Psoas muscle (tissue), 7 donors: ENCODE measurements at regions not wholly inside any gene's neighbourhood (a gene's known extent, or its start where the extent isn't known, plus 50 kb on each side); places are given as distances from the start of the nearest gene placed in this dataset.
"Not testable (repeated sequence)": the region's sequence is repeated elsewhere in the genome, so short reads cannot be mapped to it uniquely, and the experiment has no call there.

ENCODE experiments used
- ATAC-seq, 4 donors: fragments of 200-7000 bp; cut with Tn5 transposase; one replicate each; pipeline ENCODE4 v1.9.1; 2020; ENCODE audit warnings: moderate library complexity in 3 of 4, mild to moderate bottlenecking in 2 of 4
- DNase-seq, 2 donors: peaks; one replicate each; pipeline ENCODE4 v3.0.0-alpha.2; 2020
- H3K27ac ChIP-seq: fragments of 200-600 bp; one replicate; pipeline ENCODE4 v1.8.0; 2022
- H3K27me3 ChIP-seq, 3 donors: fragments of 200-600 bp in 1 of 3; one replicate each; pipeline versions ENCODE4 v1.6.1 to v1.8.0; 2013 to 2022; ENCODE audit warnings: low read length in 2 of 3, mild to moderate bottlenecking in 2 of 3, moderate library complexity in 1 of 3; ENCODE audit not compliant: insufficient read depth in 3 of 3
- H3K36me3 ChIP-seq, 2 donors: fragments of 200-600 bp in 1 of 2; one replicate each; pipeline versions ENCODE4 v1.6.1 to v1.8.0; 2013 to 2022; ENCODE audit warnings: low read depth in 1 of 2, mild to moderate bottlenecking in 1 of 2, moderate library complexity in 1 of 2; ENCODE audit not compliant: insufficient read depth in 1 of 2
- H3K4me1 ChIP-seq: fragments of 200-600 bp; one replicate; pipeline ENCODE4 v1.8.0; 2022
- H3K4me3 ChIP-seq: fragments of 200-600 bp; one replicate; pipeline ENCODE4 v1.8.0; 2022; ENCODE audit warnings: mild to moderate bottlenecking
- H3K9me3 ChIP-seq: fragments of 200-600 bp; one replicate; pipeline ENCODE4 v1.8.0; 2022
- WGBS, 3 donors: extraction: QIAGEN DNeasy Blood & Tissue Kit; methylation state at CpG; one replicate each; pipeline versions ENCODE4 v1.1.6 to v1.1.7; 2013; 5-methylcytosine and 5-hydroxymethylcytosine counted together
- intact Hi-C, 2 donors: fragments of 100-400 bp; cut with DNase I; formaldehyde crosslinking; loops; one replicate each; pipeline versions ENCODE4 v1.11.0 to v1.14.2; 2022
- TF ChIP-seq, protein P1 (sequence below): fragments of 200-600 bp; IDR thresholded peaks from one replicate; pipeline ENCODE4 v1.8.0; 2022; ENCODE audit warnings: antibody characterized with exemption
- donor health status: healthy with polysubstance abuse.
- donor health status: DM: no; HTN: no; CAD: no; lungs with moderate emphysema.
- donor health status: Bipolar disorder and iron deficiency.
- donor health status: healthy.
- donor health status: DM: yes; HTN: yes; CAD: no.
- donor health status: DM: no; HTN: no; CAD: no.
- donor health status: DM: yes; HTN: yes; CAD: no.

DNA sequence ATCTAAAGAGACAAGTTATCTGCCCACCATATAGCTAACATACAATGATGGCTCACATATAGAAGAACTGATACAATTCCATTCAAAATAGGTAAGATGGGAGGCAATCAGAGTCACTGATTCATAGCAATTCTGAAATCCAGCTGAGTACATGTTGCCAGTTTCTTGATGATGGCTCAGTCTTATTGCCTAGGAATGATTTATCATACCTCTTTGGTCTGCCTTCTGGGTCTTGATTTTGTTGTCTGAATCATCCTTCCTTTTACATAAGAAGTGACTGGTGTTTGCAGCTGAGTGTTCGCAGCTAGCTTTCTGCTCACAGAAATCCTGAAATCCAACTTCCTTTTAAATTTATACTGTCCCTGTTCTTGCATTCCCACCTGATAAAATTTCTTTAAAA, 463.2 kb upstream of the MGAT4C start:
- intact Hi-C loops = no loop called here
- ATAC-seq = no peak

DNA sequence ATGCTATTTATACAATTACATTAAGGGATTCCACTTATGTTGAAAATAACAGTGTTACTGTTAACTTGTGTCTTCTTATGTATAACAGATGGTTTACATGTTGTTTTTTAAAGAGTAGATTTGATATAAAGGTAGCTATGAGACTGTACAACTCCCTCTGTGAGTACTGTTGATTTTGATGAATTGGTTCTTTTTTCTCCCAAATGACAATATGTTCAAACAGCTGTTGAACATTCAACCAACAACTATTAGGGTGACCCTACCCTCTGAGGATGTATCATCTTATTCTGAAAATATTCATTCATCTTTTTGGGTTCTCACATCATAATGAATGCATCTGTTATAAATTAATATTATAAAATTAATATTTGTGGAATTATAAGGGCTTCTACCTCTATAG, 456.9 kb upstream of the MGAT4C start:
- no peak overlapping the region for H3K27ac ChIP-seq

More for the DNA sequence above, 463.2 kb upstream of the MGAT4C start:
- Histone ChIP-seq H3K36me3 (no peaks in the 10 kb centered on the region), H3K4me3 (no peak overlapping the region), H3K9me3 (no peaks in the 10 kb centered on the region), H3K27ac (no peak overlapping the region), H3K27me3 (peaks cover 0 to 3% (median 0%) of the 10 kb centered on the region in 3 donors), H3K4me1 (no peaks in the 10 kb centered on the region)
- TF ChIP-seq, protein P1, sequence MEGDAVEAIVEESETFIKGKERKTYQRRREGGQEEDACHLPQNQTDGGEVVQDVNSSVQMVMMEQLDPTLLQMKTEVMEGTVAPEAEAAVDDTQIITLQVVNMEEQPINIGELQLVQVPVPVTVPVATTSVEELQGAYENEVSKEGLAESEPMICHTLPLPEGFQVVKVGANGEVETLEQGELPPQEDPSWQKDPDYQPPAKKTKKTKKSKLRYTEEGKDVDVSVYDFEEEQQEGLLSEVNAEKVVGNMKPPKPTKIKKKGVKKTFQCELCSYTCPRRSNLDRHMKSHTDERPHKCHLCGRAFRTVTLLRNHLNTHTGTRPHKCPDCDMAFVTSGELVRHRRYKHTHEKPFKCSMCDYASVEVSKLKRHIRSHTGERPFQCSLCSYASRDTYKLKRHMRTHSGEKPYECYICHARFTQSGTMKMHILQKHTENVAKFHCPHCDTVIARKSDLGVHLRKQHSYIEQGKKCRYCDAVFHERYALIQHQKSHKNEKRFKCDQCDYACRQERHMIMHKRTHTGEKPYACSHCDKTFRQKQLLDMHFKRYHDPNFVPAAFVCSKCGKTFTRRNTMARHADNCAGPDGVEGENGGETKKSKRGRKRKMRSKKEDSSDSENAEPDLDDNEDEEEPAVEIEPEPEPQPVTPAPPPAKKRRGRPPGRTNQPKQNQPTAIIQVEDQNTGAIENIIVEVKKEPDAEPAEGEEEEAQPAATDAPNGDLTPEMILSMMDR = no peak
- no peak for DNase-seq
- WGBS, 3 donors = 91 to 94% (median 92%) methylated on average over 1 of the region's 1 CpG

DNA sequence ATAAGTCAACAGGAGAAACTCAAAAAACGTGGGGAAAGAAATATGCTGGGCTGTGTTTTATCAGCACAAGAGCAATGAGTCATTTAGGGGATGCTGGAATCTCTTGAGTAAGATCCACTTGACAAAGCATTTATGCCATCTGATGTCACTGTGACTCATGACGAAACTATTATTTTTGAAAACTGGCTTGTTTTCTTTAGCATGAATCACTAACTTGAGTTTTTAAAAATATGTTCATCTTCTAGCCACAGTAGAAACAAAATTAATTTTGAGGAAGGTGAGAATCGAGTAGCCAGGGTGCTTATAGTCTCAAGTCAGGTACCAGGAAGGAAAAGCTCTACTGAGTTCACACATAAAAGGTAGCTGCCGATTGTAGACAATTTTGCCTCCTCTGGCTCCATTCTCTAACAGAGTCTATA, 456.2 kb upstream of the MGAT4C start:
- intact Hi-C loops = no loop called here
- no peak for ATAC-seq
- Histone ChIP-seq H3K9me3 (no peaks in the 10 kb centered on the region), H3K27me3 (no peaks in the 10 kb centered on the region), H3K4me1 (no peaks in the 10 kb centered on the region), H3K27ac (no peak overlapping the region), H3K4me3 (no peak overlapping the region), H3K36me3 (no peaks in the 10 kb centered on the region)
- TF ChIP-seq, protein P1 = no peak
- 50 to 63% (median 50%) methylated on average over 4 of the region's 4 CpGs for WGBS, 3 donors
- no peak for DNase-seq

More for the DNA sequence above, 456.9 kb upstream of the MGAT4C start:
- Histone ChIP-seq H3K36me3 (no peaks in the 10 kb centered on the region), H3K4me1 (no peaks in the 10 kb centered on the region), H3K4me3 (no peak overlapping the region), H3K9me3 (no peaks in the 10 kb centered on the region), H3K27me3 (no peaks in the 10 kb centered on the region)
- DNase-seq = no peak
- no peak for ATAC-seq
- TF ChIP-seq, protein P1 = no peak
- intact Hi-C loops = no loop called here

DNA sequence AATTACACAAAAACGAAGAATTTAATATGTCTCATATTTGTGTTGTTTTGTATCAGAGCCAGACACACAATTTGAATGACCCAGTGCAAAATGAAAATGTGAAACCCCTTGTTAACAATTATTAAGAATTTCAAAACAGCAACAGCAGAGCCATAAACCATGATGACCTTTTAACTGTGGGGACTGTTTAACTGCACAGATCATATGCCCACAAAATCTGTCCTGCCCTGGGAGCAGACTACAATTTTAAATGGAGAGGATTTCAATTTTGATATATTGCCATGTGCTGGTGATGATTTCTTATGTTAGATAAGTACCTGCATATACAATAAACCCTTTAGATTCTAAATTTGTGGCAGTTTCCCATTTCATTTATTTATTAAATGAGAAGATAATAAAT, 455.5 kb upstream of the MGAT4C start:
- Histone ChIP-seq H3K27ac (no peak overlapping the region), H3K4me1 (no peaks in the 10 kb centered on the region), H3K4me3 (no peak overlapping the region), H3K27me3 (no peaks in the 10 kb centered on the region), H3K9me3 (no peaks in the 10 kb centered on the region), H3K36me3 (no peaks in the 10 kb centered on the region)
- intact Hi-C loops = no loop called here
- TF ChIP-seq, protein P1 = no peak
- DNase-seq (no peak), ATAC-seq (no peak)
- 50 to 64% (median 52%) methylated on average over 1 of the region's 1 CpG for WGBS, 3 donors

DNA sequence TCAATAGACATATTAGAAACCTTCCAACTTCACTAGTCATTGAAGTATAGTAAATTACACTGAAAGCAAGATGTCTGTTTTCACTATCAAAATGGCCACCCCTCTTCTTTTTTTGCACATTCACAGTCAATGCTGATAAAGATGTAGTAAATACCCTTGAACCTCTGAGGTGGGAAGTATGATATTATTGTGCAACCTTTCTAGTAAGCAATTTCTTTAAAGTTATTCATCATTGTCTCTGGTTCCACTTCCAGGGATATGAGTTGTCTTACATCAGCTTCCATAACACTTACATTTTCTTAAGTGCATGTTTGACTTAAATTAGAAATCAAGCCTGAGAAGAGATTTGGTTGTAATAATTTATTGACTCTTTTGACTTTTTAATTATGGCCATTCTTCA, 453.9 kb upstream of the MGAT4C start:
- no peaks in the 10 kb centered on the region for H3K9me3 ChIP-seq
- no peaks in the 10 kb centered on the region for H3K36me3 ChIP-seq
- DNase-seq (no peak), ATAC-seq (no peak)
- H3K27ac ChIP-seq = no peak overlapping the region
- H3K27me3 ChIP-seq = no peaks in the 10 kb centered on the region
- H3K4me3 ChIP-seq = no peak overlapping the region
- no peaks in the 10 kb centered on the region for H3K4me1 ChIP-seq
- TF ChIP-seq, protein P1 = no peak
- intact Hi-C loops = no loop called here

DNA sequence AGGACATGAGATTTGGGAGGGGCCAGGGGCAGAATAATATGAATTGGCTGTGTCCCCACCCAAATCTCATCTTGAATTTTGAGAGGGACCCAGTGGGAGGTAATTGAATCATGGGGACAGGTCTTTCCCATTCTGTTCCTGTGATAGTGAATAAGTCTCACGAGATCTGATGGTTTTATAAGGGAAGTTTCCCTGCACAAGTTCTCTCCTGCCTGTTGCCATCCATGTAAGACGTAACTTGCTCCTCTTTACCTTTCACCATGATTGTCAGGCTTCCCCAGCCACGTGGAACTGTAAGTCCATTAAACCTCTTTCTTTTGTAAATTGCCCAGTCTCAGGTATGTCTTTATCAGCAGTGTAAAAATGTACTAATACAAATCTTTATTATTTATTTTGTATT, 452.8 kb upstream of the MGAT4C start:
- H3K4me3 ChIP-seq, H3K4me1 ChIP-seq, H3K27ac ChIP-seq, H3K27me3 ChIP-seq, H3K9me3 ChIP-seq, ATAC-seq, intact Hi-C loops, DNase-seq, H3K36me3 ChIP-seq: not testable (repeated sequence)
- WGBS, 3 donors = 61 to 66% (median 66%) methylated on average over 3 of the region's 3 CpGs
